BLaER1 treated with 17β-estradiol and CSF1 and Interleukin-3, amounts not matched to agents 10 nM and 100 nM (cell line): ENCODE measurements at regions not wholly inside any gene's neighbourhood (a gene's known extent, or its start where the extent isn't known, plus 50 kb on each side); places are given as distances from the start of the nearest gene placed in this dataset.

Experiments used
- H3K27ac ChIP-seq, 11 experiments: shearing (Covaris generic); formaldehyde crosslinking; 2 replicates each; pipeline ENCODE4 v1.8.1; 2022
- H3K27me3 ChIP-seq, 11 experiments: shearing (Covaris generic); formaldehyde crosslinking; 2 replicates each; pipeline ENCODE4 v1.8.1; 2022
- H3K36me3 ChIP-seq, 11 experiments: shearing (Covaris generic); formaldehyde crosslinking; 2 replicates each; pipeline ENCODE4 v1.8.1; 2022
- H3K4me1 ChIP-seq, 10 experiments: shearing (Covaris generic); formaldehyde crosslinking; 2 replicates each; pipeline ENCODE4 v1.8.1; 2022
- H3K4me2 ChIP-seq, 11 experiments: shearing (Covaris generic); formaldehyde crosslinking; 2 replicates each; pipeline ENCODE4 v1.8.1; 2022
- H3K4me3 ChIP-seq, 10 experiments: shearing (Covaris generic); formaldehyde crosslinking; 2 replicates each; pipeline ENCODE4 v1.8.1; 2022
- H3K9ac ChIP-seq, 11 experiments: shearing (Covaris generic); formaldehyde crosslinking; 2 replicates each; pipeline ENCODE4 v1.8.1; 2022
- H3K9me3 ChIP-seq, 11 experiments: shearing (Covaris generic); formaldehyde crosslinking; replicated peaks in 1 of 11; 2 replicates each; pipeline ENCODE4 v1.8.1; 2022
- H4K20me1 ChIP-seq, 11 experiments: shearing (Covaris generic); formaldehyde crosslinking; 2 replicates each; pipeline ENCODE4 v1.8.1; 2022
- Cebpa-rat ChIP-seq, 11 experiments: shearing (Covaris generic); IDR thresholded peaks; 2 replicates each; pipeline ENCODE4 v1.8.1; 2022

GRCh38 chr7:84638339-84638697, 443.7 kb upstream of the SEMA3A start:
- Histone ChIP-seq H3K4me3 (no peak overlapping the region), H3K27me3 (no peaks in the 10 kb centered on the region), H3K4me1 (peaks cover 0 to 41% (median 0%) of the 10 kb centered on the region in 10 experiments; a peak in 6 of 20 replicates), H4K20me1 (no peaks in the 10 kb centered on the region), H3K9ac (peak overlapping the region in 2 of 11 experiments; percentile 79 to 88; a peak in 3 of 22 replicates), H3K9me3 (peaks cover 0 to 28% (median 3%) of the 10 kb centered on the region in 11 experiments; a peak in 13 of 22 replicates), H3K27ac (peak overlapping the region in 3 of 11 experiments; percentile 79 to 99 (median 98); a peak in 6 of 22 replicates), H3K4me2 (peak overlapping the region in 3 of 11 experiments; percentile 58 to 75 (median 66); a peak in 4 of 22 replicates), H3K36me3 (no peaks in the 10 kb centered on the region)
- no peak for TF ChIP-seq Cebpa-rat (IDR thresholded peaks at IDR 0.05)

DNA sequence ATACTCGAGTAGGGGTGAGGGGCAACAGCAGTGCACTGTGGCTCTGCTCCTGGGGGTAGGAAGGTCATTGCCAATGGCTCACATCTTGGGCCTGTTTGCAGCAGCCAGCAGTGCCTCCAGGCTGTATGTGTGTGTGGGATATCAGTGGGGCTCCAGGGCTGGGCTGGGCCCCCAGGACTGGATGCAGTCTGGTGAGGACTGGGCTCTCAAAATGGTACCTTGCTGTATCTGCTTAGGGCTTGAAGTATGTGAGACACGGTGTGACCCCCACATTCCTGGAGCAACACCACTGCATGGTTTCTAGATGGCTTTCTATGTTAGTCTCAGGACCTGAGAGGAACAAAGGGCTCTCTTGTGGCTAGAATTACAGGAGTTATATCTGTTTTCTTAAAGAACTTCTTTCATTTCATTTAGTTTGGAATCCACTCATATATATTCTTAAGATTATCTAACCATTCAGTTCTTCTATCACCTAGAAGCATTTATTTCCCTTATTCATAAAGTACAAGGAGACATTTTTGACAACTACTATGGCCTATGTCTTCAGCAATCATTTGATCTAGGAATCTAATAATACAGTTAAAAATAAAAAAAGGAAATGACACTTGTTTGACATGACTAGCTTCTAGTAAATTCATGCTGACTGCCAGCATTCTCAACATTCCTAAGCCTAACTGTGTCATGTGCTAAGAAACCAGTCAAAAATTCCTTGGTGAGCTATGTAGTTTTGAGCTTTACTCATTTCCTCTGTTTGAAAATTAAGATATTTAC, 443.2 kb upstream of the SEMA3A start:
- Histone ChIP-seq H3K36me3 (no peaks in the 10 kb centered on the region), H3K9ac (peak overlapping the region in 3 of 11 experiments; percentile 49 to 88 (median 79); a peak in 5 of 22 replicates), H3K4me3 (no peak overlapping the region), H3K4me1 (peaks cover 0 to 41% (median 0%) of the 10 kb centered on the region in 10 experiments; a peak in 6 of 20 replicates), H4K20me1 (no peaks in the 10 kb centered on the region), H3K9me3 (peaks cover 0 to 34% (median 8%) of the 10 kb centered on the region in 11 experiments; a peak in 17 of 22 replicates), H3K27ac (peak overlapping the region in 3 of 11 experiments; percentile 79 to 99 (median 98); a peak in 6 of 22 replicates), H3K27me3 (no peaks in the 10 kb centered on the region), H3K4me2 (peak overlapping the region in 3 of 11 experiments; percentile 58 to 79 (median 75); a peak in 6 of 22 replicates)
- TF ChIP-seq Cebpa-rat (IDR thresholded peaks at IDR 0.05) = no peak

- Histone ChIP-seq H3K4me2 (no peak overlapping the region), H3K4me1 (peaks cover 0 to 34% (median 0%) of the 10 kb centered on the region in 10 experiments; a peak in 6 of 20 replicates), H3K9me3 (peaks cover 16 to 55% (median 22%) of the 10 kb centered on the region in 11 experiments), H3K4me3 (no peak overlapping the region; a peak in 1 of 20 replicates), H3K27me3 (no peaks in the 10 kb centered on the region), H3K9ac (no peak overlapping the region), H3K27ac (peak overlapping the region in 1 of 11 experiments; percentile 64; a peak in 1 of 22 replicates), H3K36me3 (peaks cover 0 to 7% (median 0%) of the 10 kb centered on the region in 11 experiments; a peak in 2 of 22 replicates), H4K20me1 (no peaks in the 10 kb centered on the region)
- TF ChIP-seq Cebpa-rat (IDR thresholded peaks at IDR 0.05) = no peak
These were observed 437.3 kb upstream of the SEMA3A start for GRCh38 chr7:84631913-84632312.

DNA sequence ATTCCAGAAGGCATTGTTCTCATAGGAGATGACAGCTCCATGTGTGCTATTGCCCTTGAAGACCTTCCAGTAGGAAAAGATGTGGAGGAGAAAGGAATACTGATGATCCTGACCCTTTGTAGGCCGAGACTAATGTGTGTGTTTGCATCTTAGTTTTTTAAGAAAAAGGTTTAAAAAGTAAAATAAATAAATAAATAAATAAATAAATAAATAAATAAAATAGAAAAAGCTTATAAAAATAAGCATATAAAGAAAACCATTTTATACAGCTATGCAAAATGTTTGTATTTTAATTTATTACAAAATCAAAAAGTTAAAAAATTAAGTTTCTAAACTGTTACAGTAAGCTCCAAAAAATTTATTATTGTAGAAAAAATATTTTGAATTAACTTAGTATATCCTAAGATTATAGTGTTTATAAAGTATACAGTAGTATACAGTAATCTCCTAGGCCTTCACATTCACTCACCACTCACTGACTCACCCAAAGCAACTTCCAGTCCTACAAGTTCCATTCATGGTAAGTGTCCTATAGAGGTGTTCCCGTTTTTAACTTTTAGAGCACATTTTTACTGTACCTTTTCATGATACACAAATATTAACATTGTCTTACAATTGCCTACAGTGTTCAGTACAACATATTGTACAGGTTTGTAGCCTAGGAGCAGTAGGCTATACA, 435.2 kb upstream of the SEMA3A start:
- Histone ChIP-seq H3K36me3 (peaks cover 0 to 7% (median 0%) of the 10 kb centered on the region in 11 experiments; a peak in 2 of 22 replicates), H3K4me2 (peak overlapping the region in 2 of 11 experiments; percentile 47 to 72; a peak in 3 of 22 replicates), H3K9me3 (peaks cover 16 to 41% (median 22%) of the 10 kb centered on the region in 11 experiments), H3K4me3 (no peak overlapping the region), H3K27me3 (no peaks in the 10 kb centered on the region), H4K20me1 (no peaks in the 10 kb centered on the region), H3K9ac (no peak overlapping the region), H3K27ac (peak overlapping the region in 2 of 11 experiments; percentile 62 to 64; a peak in 3 of 22 replicates), H3K4me1 (peaks cover 0 to 29% (median 0%) of the 10 kb centered on the region in 10 experiments; a peak in 4 of 20 replicates)
- TF ChIP-seq Cebpa-rat (IDR thresholded peaks at IDR 0.05) = no peak

GRCh38 chr7:84629216-84629615, 434.6 kb upstream of the SEMA3A start:
- Histone ChIP-seq H3K9ac (no peak overlapping the region), H3K4me2 (0 out of 22 replicates have a peak overlapping the region, but pooled peaks of 1 of the 11 experiments have one; percentile 11), H3K4me3 (no peak overlapping the region), H3K27ac (no peak overlapping the region; a peak in 1 of 22 replicates), H4K20me1 (no peaks in the 10 kb centered on the region), H3K36me3 (peaks cover 0 to 7% (median 0%) of the 10 kb centered on the region in 11 experiments; a peak in 2 of 22 replicates), H3K4me1 (peaks cover 0 to 28% (median 0%) of the 10 kb centered on the region in 10 experiments; a peak in 4 of 20 replicates), H3K9me3 (peaks cover 16 to 36% (median 22%) of the 10 kb centered on the region in 11 experiments), H3K27me3 (no peaks in the 10 kb centered on the region)
- no peak for TF ChIP-seq Cebpa-rat (IDR thresholded peaks at IDR 0.05)

DNA sequence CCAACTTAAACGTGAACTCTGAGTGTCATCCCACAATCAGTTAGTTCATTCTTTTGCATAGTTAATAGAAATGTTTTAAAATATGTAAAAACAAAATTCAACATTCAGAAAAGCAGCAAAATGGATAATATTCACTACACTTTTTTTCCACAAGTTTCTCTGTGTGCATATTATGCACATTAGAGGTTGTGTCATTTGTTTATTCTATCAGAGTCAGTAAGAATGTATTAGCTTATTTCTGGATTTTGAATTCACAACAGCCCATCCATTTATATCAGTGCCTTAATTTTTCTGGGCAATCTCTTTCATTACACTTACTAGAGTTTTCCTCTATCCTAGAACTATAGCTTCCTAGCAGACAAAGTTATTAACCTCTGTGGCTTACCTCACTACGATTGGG, 432.7 kb upstream of the SEMA3A start:
- peaks cover 0 to 21% (median 0%) of the 10 kb centered on the region in 10 experiments; a peak in 4 of 20 replicates for H3K4me1 ChIP-seq
- no peak overlapping the region for H3K9ac ChIP-seq
- no peak for TF ChIP-seq Cebpa-rat (IDR thresholded peaks at IDR 0.05)
- H3K27ac ChIP-seq = no peak overlapping the region
- H3K4me2 ChIP-seq = no peak overlapping the region
- no peaks in the 10 kb centered on the region for H3K27me3 ChIP-seq
- peaks cover 0 to 4% (median 0%) of the 10 kb centered on the region in 11 experiments; a peak in 2 of 22 replicates for H3K36me3 ChIP-seq
- H3K9me3 ChIP-seq = peaks cover 6 to 16% (median 12%) of the 10 kb centered on the region in 11 experiments
- H3K4me3 ChIP-seq = no peak overlapping the region
- H4K20me1 ChIP-seq = no peaks in the 10 kb centered on the region

DNA sequence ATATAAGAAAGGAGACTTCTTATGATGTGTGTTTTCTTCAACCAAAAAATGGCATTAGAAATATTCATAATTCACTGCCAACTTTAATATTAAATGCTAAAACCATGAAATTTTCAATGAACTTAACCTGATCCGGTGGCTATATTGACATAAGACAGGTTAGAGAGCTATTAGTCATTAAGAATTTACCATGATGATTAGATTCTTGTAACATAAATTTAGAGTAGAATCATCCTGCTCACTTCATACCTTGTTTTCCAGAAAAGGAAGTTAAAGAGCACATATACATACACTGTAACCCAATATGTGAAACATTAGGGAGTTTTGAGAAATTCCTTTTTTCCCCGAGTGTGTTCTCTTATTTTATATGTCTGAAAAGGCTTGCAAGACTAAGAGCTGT, 430.3 kb upstream of the SEMA3A start:
- no peak overlapping the region for H3K27ac ChIP-seq
- no peaks in the 10 kb centered on the region for H3K27me3 ChIP-seq
- H3K36me3 ChIP-seq = no peaks in the 10 kb centered on the region
- H4K20me1 ChIP-seq = no peaks in the 10 kb centered on the region
- H3K9me3 ChIP-seq = peaks cover 0 to 2% (median 0%) of the 10 kb centered on the region in 11 experiments; a peak in 1 of 22 replicates
- no peak for TF ChIP-seq Cebpa-rat (IDR thresholded peaks at IDR 0.05)
- no peak overlapping the region for H3K4me2 ChIP-seq
- no peak overlapping the region for H3K4me3 ChIP-seq
- no peak overlapping the region for H3K9ac ChIP-seq
- peaks cover 0 to 6% (median 0%) of the 10 kb centered on the region in 10 experiments; a peak in 3 of 20 replicates for H3K4me1 ChIP-seq

- no peak overlapping the region for H3K4me3 ChIP-seq
- H3K36me3 ChIP-seq = no peaks in the 10 kb centered on the region
- no peak overlapping the region for H3K27ac ChIP-seq
- no peaks in the 10 kb centered on the region for H3K27me3 ChIP-seq
- no peaks in the 10 kb centered on the region for H4K20me1 ChIP-seq
- H3K4me1 ChIP-seq = peaks cover 0 to 5% (median 0%) of the 10 kb centered on the region in 10 experiments; a peak in 2 of 20 replicates
- H3K4me2 ChIP-seq = no peak overlapping the region
- TF ChIP-seq Cebpa-rat (IDR thresholded peaks at IDR 0.05) = no peak
- no peak overlapping the region for H3K9ac ChIP-seq
- H3K9me3 ChIP-seq = peaks cover 0 to 6% (median 0%) of the 10 kb centered on the region in 11 experiments; a peak in 1 of 22 replicates
These were observed 429.9 kb upstream of the SEMA3A start for GRCh38 chr7:84624527-84624926.
